A673 (cell line): ENCODE measurements at regions not wholly inside any gene's neighbourhood (a gene's known extent, or its start where the extent isn't known, plus 50 kb on each side); places are given as distances from the start of the nearest gene placed in this dataset.
"Not testable (repeated sequence)": the region's sequence is repeated elsewhere in the genome, so short reads cannot be mapped to it uniquely, and the experiment has no call there.

Experiments used
- BruUV-seq: library from RNA; stranded (reverse); fragments of 400-500 nt; replicated peaks from 2 replicates; lab custom pipeline; 2021; lab: Mats Ljungman, UMichigan
- CTCF ChIA-PET: fragments of 300-600 bp; sonication (Branson Sonifier 250); formaldehyde crosslinking; loops from one replicate; lab custom pipeline; 2022; ENCODE audit warnings: antibody characterized with exemption; lab: Charles Lee
- POLR2A ChIA-PET: fragments of 300-600 bp; sonication (Branson Sonifier 250); formaldehyde crosslinking; loops from one replicate; lab custom pipeline; 2022; ENCODE audit warnings: antibody characterized with exemption; ENCODE audit not compliant: low non-redundant PET; lab: Charles Lee
- DNase-seq: peaks from one replicate; pipeline ENCODE4 v3.0.0-alpha.2; 2015; ENCODE audit warnings: low spot score
- H3K27ac ChIP-seq: fragments of 200-600 bp; sonication (generic); 2 replicates; pipeline ENCODE4 v1.5.1; 2016; ENCODE audit warnings: mixed run types, low read depth, mild to moderate bottlenecking, mixed read lengths, antibody characterized with exemption, low read length; ENCODE audit not compliant: poor library complexity, severe bottlenecking
- H3K27me3 ChIP-seq: fragments of 200-600 bp; sonication (generic); replicated peaks from 2 replicates; pipeline ENCODE4 v1.6.1; 2017; ENCODE audit warnings: mixed run types, low read depth, mild to moderate bottlenecking, mixed read lengths, antibody characterized with exemption, low read length; ENCODE audit not compliant: insufficient read depth, poor library complexity
- H3K36me3 ChIP-seq: fragments of 200-600 bp; sonication (generic); 2 replicates; pipeline ENCODE4 v1.6.1; 2016; ENCODE audit warnings: mixed run types, mild to moderate bottlenecking, mixed read lengths, antibody characterized with exemption, low read length; ENCODE audit not compliant: insufficient read depth, poor library complexity, severe bottlenecking
- H3K4me1 ChIP-seq: fragments of 200-600 bp; sonication (generic); 2 replicates; pipeline ENCODE4 v1.6.1; 2017; ENCODE audit warnings: mixed run types, mild to moderate bottlenecking, mixed read lengths, antibody characterized with exemption, low read length; ENCODE audit not compliant: insufficient read depth, poor library complexity, severe bottlenecking
- H3K4me3 ChIP-seq: fragments of 200-600 bp; sonication (generic); 2 replicates; pipeline ENCODE4 v1.5.1; 2016; ENCODE audit warnings: low read depth, mixed run types, mild to moderate bottlenecking, mixed read lengths, low read length; ENCODE audit not compliant: poor library complexity, severe bottlenecking
- H3K9me3 ChIP-seq: fragments of 200-600 bp; sonication (generic); 2 replicates; pipeline ENCODE4 v1.6.1; 2016; ENCODE audit warnings: mixed run types, low read depth, mild to moderate bottlenecking, mixed read lengths, antibody characterized with exemption, low read length; ENCODE audit not compliant: poor library complexity, severe bottlenecking
- EZH2 ChIP-seq: fragments of 200-600 bp; sonication (generic); IDR thresholded peaks from 2 replicates; pipeline ENCODE4 v1.6.1; 2017; ENCODE audit warnings: borderline replicate concordance, low read depth, mild to moderate bottlenecking, mixed read lengths, antibody characterized with exemption, low read length; ENCODE audit not compliant: poor library complexity, severe bottlenecking
- intact Hi-C: fragments of 100-400 bp; cut with micrococcal nuclease; formaldehyde crosslinking; loops from one replicate; pipeline ENCODE4 v1.10.0; 2022; ENCODE audit not compliant: unreplicated experiment
- TF ChIP-seq, protein P1 (sequence below): fragments of 300-800, 200-600 bp; sonication (generic); conservative IDR thresholded peaks from 2 replicates; pipeline ENCODE4 v1.5.1; 2017; ENCODE audit warnings: low read depth, mild to moderate bottlenecking, antibody characterized with exemption, low read length, moderate library complexity, mixed read lengths

DNA sequence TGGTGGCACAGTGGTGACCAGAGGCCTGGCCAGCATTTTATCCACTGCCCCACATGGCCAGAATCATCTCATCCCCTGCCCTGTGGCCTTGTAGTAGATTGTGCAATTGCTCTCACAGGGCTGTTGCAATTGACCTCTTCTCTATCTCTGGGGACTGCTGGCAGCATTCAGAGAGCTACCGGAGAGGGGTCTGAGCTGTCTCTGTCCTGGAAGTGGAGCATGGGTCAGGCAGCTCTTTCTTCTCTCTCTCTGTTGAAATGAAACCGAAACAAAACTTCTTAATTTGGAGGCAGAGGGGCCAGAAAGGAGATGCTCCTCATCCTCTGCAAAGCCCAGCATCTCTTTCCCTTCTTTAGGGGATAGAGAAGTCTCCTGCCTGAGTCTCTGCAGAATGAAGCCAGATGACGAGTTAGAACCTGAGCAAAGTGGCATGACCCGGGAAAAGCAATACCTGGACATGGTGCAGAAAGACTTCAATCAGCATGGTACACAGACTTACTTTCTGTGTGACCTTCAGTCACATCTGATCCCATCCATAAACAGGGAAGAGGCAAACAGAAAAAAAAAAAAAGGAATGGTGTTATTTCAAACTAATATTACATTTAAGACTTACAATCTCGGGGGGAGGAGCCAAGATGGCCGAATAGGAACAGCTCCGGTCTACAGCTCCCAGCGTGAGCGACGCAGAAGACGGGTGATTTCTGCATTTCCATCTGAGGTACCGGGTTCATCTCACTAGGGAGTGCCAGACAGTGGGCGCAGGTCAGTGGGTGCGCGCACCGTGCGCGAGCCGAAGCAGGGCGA, 144.5 kb upstream of the BCL6 start:
- H3K36me3 ChIP-seq, result no peaks in the 10 kb centered on the region
- BruUV-seq, result no TSS peak
- no peaks in the 10 kb centered on the region for H3K9me3 ChIP-seq
- no peak overlapping the region for H3K27ac ChIP-seq
- DNase-seq, result no peak
- no peaks in the 10 kb centered on the region for H3K4me1 ChIP-seq
- POLR2A ChIA-PET, result no interaction called here
- intact Hi-C loops, result no loop called here
- H3K4me3 ChIP-seq, result no peak overlapping the region
- H3K27me3 ChIP-seq, result no peaks in the 10 kb centered on the region
- TF ChIP-seq, protein P1, sequence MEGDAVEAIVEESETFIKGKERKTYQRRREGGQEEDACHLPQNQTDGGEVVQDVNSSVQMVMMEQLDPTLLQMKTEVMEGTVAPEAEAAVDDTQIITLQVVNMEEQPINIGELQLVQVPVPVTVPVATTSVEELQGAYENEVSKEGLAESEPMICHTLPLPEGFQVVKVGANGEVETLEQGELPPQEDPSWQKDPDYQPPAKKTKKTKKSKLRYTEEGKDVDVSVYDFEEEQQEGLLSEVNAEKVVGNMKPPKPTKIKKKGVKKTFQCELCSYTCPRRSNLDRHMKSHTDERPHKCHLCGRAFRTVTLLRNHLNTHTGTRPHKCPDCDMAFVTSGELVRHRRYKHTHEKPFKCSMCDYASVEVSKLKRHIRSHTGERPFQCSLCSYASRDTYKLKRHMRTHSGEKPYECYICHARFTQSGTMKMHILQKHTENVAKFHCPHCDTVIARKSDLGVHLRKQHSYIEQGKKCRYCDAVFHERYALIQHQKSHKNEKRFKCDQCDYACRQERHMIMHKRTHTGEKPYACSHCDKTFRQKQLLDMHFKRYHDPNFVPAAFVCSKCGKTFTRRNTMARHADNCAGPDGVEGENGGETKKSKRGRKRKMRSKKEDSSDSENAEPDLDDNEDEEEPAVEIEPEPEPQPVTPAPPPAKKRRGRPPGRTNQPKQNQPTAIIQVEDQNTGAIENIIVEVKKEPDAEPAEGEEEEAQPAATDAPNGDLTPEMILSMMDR, result no peak
- TF ChIP-seq EZH2, result no peak
- CTCF ChIA-PET, result no interaction called here

DNA sequence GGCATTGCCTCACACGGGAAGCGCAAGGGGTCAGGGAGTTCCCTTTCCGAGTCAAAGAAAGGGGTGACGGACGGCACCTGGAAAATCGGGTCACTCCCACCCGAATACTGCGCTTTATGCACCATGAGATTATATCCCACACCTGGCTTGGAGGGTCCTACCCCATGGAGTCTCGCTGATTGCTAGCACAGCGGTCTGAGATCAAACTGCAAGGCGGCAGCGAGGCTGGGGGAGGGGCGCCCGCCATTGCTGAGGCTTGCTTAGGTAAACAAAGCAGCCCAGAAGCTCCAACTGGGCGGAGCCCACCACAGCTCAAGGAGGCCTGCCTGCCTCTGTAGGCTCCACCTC, 145.1 kb upstream of the BCL6 start:
- H3K36me3 ChIP-seq, H3K27me3 ChIP-seq, DNase-seq, H3K4me1 ChIP-seq, H3K4me3 ChIP-seq, BruUV-seq, POLR2A ChIA-PET, H3K9me3 ChIP-seq, intact Hi-C loops, CTCF ChIA-PET, H3K27ac ChIP-seq: not testable (repeated sequence)

DNA sequence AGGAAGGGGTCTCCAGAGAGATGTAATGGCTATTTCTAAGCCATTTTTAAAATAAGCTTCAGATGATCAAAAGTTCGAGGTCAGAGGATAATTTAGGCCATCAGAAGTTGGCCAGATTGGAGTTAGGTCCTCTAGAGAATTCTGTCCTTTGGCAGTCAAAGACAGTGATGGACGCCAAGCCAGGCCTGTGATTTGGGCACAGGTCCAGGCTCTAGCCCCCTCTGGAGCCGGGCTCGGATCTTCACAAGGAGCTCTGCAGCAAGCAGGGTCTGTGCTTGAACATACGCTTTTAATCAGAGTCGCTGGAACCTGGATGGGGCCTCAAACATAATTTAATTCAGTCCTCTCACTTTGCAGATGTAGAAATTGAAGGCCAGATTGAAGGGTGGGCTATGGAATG, 151.4 kb upstream of the BCL6 start:
- H3K27ac ChIP-seq, result no peak overlapping the region
- no peaks in the 10 kb centered on the region for H3K36me3 ChIP-seq
- ChIA-PET POLR2A (no interaction called here), CTCF (no interaction called here)
- intact Hi-C loops, result no loop called here
- TF ChIP-seq, protein P1, result no peak
- TF ChIP-seq EZH2, result no peak
- no peak overlapping the region for H3K4me3 ChIP-seq
- H3K9me3 ChIP-seq, result no peaks in the 10 kb centered on the region
- DNase-seq, result no peak
- no TSS peak for BruUV-seq
- H3K27me3 ChIP-seq, result peaks cover 6% of the 10 kb centered on the region
- H3K4me1 ChIP-seq, result no peaks in the 10 kb centered on the region

DNA sequence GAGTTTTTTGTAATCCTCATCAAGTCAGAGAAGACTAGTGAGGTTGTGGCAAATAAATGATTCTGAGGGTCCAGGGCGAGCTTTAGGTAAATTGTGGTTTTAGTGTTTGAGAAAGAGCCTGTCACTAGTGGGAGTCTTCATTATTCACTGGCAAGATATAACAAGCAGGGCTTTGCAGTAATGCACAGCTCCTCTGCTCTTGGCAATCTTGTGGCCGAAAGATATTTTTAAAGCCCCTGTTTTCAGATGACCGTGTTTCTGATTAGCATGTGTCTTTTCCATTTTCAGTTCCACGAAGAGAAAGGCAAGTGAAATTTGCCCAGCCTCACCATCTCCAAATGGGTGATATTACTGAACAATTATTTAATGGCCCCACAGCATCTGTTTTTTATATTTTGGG, 154.0 kb upstream of the BCL6 start:
- ChIA-PET POLR2A (no interaction called here), CTCF (no interaction called here)
- no peaks in the 10 kb centered on the region for H3K9me3 ChIP-seq
- H3K4me1 ChIP-seq, result no peaks in the 10 kb centered on the region
- TF ChIP-seq EZH2, result no peak
- TF ChIP-seq, protein P1, result no peak
- no peak for DNase-seq
- no peak overlapping the region for H3K27ac ChIP-seq
- H3K27me3 ChIP-seq, result peaks cover 6% of the 10 kb centered on the region
- intact Hi-C loops, result no loop called here
- no TSS peak for BruUV-seq
- H3K4me3 ChIP-seq, result no peak overlapping the region
- H3K36me3 ChIP-seq, result no peaks in the 10 kb centered on the region
